GM19468 (cell line): ENCODE measurements at regions not wholly inside any gene's neighbourhood (a gene's known extent, or its start where the extent isn't known, plus 50 kb on each side); places are given as distances from the start of the nearest gene placed in this dataset.
"Not testable (repeated sequence)": the region's sequence is repeated elsewhere in the genome, so short reads cannot be mapped to it uniquely, and the experiment has no call there.

ENCODE experiments used
- ATAC-seq: cut with Tn5 transposase; IDR thresholded peaks from one replicate; pipeline ENCODE4 v1.9.1; 2021; ENCODE audit warnings: mild to moderate bottlenecking, moderate library complexity, moderate number of reproducible peaks; ENCODE audit not compliant: unreplicated experiment; ENCODE audit errors: extremely low read depth

DNA sequence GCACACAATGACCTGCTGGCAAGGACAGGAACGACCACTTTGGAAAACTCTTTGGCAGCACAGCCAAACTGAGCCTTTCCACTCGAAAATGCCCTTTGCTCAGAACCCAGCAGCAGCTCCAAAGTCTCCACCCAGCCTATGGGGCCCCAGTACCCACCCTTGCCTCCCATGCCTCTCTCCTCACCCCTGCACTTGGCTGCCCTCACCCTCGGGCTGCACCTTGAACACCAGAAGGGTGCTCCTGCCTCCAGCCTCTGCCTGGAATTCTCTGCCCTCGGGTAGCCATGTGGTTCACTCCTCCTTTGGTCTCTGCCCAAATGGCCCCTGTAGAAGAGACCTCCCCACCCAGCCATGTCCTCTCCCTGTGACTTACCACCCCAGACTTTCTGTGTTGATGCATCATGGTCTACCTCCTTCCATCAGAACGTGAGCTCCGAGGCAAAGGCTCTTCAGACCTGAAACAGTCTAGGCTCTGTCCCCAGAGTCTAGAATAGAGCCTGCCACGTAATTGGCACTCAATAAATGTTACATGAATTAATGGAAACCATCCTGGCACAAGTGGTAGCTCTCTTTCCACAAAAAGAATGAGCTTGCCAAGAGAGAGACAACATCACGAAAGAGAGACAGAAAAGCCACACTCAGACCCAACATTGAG is 68.5 kb upstream of the METTL9 start:
- not testable (repeated sequence) for ATAC-seq

- not testable (repeated sequence) for ATAC-seq
Measured at GRCh38 chr16:21532996-21533395, 66.4 kb upstream of the METTL9 start.

DNA sequence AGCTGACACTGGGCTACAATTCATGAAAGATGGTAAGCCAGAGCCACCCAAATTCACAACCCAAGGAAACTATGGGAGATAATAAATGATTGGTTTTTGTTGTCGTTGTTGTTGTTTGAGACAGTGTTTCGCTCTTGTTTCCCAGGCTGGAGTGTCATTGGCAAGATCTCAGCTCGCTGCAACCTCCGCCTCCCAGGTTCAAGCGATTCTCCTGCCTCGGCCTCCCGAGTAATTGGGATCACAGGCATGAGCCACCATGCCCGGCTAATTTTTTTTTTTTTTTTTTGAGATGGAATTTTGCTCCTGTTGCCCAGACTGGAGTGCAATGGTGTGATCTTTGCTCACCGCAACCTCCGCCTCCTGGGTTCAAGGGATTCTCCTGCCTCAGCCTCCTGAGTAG is 65.9 kb upstream of the METTL9 start:
- ATAC-seq: not testable (repeated sequence)

- not testable (repeated sequence) for ATAC-seq
Measured at GRCh38 chr16:21534561-21534960, 64.8 kb upstream of the METTL9 start.

DNA sequence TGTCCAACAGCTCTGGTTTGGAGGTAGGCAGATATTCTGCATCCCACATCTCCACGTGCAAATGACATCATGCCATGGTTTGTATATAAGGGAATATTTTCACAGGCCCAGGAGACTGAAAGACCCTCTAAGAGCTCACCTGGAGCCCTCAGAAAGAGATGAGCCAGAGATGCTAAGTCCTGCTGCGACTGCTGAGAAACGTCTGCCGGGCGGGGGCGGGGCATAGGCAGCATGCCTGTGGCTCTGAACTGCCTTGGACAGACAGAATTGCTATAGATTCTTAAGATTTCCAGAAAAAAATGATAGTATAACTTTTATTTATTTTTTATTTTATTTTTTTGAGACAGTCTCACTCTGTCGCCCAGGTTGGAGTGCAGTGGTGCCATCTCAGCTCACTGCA is 64.2 kb upstream of the METTL9 start:
- not testable (repeated sequence) for ATAC-seq

GRCh38 chr16:21536740-21537139 is 62.6 kb upstream of the METTL9 start:
- not testable (repeated sequence) for ATAC-seq

- ATAC-seq: not testable (repeated sequence)
Measured at GRCh38 chr16:21537598-21537997, 61.8 kb upstream of the METTL9 start.

DNA sequence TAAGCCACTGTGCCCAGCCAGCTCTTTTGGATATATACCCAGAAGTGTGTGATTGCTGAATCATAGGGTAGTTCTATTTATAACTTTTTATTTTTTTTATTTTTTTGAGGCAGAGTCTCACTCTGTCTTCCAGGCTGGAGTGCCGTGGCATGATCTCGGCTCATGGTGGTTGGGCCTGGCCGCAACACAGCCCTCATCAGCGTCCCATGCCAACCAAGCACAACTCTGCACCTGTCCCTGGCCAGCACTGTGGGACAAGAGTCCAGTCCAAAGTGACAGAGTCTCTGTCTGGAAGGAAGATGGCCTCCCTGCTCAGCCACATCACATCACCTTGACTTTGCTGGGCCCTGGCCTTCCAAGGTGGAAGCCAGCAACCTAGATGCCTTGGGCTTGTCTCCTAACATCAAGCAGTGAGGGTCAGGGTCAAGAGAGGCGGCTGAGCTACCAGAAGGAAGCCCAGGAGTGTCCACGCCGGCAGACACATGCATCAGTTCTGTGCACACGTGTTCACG is 60.2 kb upstream of the METTL9 start:
- ATAC-seq: not testable (repeated sequence)

- ATAC-seq: not testable (repeated sequence)
Measured at GRCh38 chr16:21540770-21541433, 58.5 kb upstream of the METTL9 start.

- ATAC-seq: not testable (repeated sequence)
Measured at GRCh38 chr16:21541611-21542051, 57.7 kb upstream of the METTL9 start.

- ATAC-seq: not testable (repeated sequence)
Measured at GRCh38 chr16:21542075-21542474, 57.3 kb upstream of the METTL9 start.

DNA sequence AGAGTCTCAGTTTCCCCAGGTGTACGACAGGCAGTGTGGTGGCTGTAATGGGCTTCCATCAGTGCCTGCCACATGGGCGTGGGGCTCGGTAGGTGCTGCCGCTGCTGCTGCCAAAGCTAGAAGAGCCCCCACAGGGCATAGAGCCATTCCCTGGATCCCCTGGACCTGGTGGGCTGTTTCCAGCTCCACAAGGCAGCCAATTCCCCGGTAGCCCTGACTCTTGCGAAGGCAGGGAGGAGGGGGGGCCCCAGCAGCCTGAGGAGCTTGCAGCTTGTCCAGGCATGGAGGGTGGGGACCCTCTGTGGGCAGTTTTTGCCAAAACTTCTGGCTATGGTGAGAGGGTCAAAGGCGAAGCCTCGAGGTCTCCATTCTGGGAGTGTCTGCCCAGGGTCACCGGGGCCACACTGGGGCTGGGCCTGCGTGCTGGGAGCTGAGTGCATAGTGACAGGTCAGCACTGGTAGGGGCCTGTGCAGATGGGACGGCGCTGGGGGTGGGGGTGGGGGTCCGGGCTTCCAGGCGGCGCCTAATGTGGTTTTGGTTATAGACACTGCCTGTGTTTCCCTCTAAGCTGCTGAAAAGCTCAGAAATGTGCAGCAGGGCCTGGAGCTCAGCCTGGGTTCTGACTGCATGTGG is 56.8 kb upstream of the METTL9 start:
- ATAC-seq: not testable (repeated sequence)

GRCh38 chr16:21543151-21543836 is 56.1 kb upstream of the METTL9 start:
- not testable (repeated sequence) for ATAC-seq

- ATAC-seq: not testable (repeated sequence)
Measured at GRCh38 chr16:21545664-21546326, 53.6 kb upstream of the METTL9 start.

DNA sequence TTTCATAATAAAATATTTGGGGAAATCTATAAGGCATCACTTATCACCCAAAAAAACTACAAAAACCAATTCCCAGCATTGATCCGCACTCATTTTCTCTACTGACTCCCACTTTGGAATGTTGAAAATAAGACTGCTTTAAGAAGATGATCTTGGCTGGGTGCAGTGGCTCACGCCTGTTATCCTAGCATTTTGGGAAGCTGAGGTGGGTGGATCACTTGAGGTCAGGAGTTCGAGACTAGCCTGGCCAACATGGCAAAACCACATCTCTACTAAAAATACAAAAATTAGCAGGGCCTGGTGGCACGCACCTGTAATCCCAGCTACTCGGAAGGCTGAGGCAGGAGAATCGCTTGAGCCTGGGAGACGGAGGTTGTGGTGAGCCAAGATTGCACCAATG is 50.0 kb upstream of the METTL9 start:
- ATAC-seq: not testable (repeated sequence)
